K562 (cell line): ENCODE measurements at regions not wholly inside any gene's neighbourhood (a gene's known extent, or its start where the extent isn't known, plus 50 kb on each side); places are given as distances from the start of the nearest gene placed in this dataset.

ENCODE experiments used
- ATAC-seq: fragments of 200-7000 bp; cut with Tn5 transposase; 3 replicates; pipeline ENCODE4 v1.9.1; 2020; ENCODE audit warnings: moderate library complexity
- BruUV-seq: library from RNA; stranded (reverse); fragments of 400-500 nt; replicated peaks from 2 replicates; lab custom pipeline; 2021; lab: Mats Ljungman, UMichigan
- CTCF ChIA-PET: fragments of 300-600 bp; formaldehyde crosslinking; extraction: SDS; loops from one replicate; lab custom pipeline; 2021; ENCODE audit warnings: low intra/inter-chr PET ratio; lab: Yijun Ruan, JAX
- POLR2A ChIA-PET: fragments of 300-600, 350-650 bp; sonication (Branson Sonifier 250); formaldehyde crosslinking; extraction: SDS; loops from one replicate; lab custom pipeline; 2021; ENCODE audit warnings: antibody characterized with exemption, inconsistent platforms; lab: Yijun Ruan, JAX
- DNase-seq, 4 experiments: peaks; one replicate each; pipeline versions ENCODE4 v3.0.0 to v3.0.0-alpha.2; 2011 to 2018; ENCODE audit warnings: low spot score in 3 of 4, mixed read lengths in 3 of 4; ENCODE audit errors: extremely low read depth in 1 of 4
- FAIRE-seq: peaks from 2 replicates; lab custom pipeline; 2011; peaks lifted over from hg19 to GRCh38; lab: Jason Lieb, UNC
- H2AFZ ChIP-seq: 2 replicates; pipeline ENCODE4 v1.6.0; 2011; ENCODE audit warnings: low read depth, low read length, control low read depth, inconsistent platforms
- H3K27ac ChIP-seq: fragments of 200-600 bp; 3 replicates; pipeline ENCODE4 v1.8.0; 2011; ENCODE audit warnings: low read depth, mild to moderate bottlenecking, control low read depth, inconsistent platforms, low read length, moderate library complexity, mixed read lengths; ENCODE audit errors: extremely low read depth
- H3K27me3 ChIP-seq, 2 experiments: fragments of 300-600 bp in 1 of 2; 2 replicates in 1 of 2; 3 replicates in 1 of 2; pipeline versions ENCODE4 v1.6.0 to v1.8.0; 2011; ENCODE audit warnings: inconsistent platforms in 2 of 2, low read length in 2 of 2, mild to moderate bottlenecking in 1 of 2, mixed read lengths in 1 of 2, moderate library complexity in 1 of 2; ENCODE audit not compliant: control insufficient read depth in 2 of 2, insufficient read depth in 2 of 2
- H3K36me3 ChIP-seq: fragments of 300-600 bp; 3 replicates; pipeline ENCODE4 v1.8.0; 2011; ENCODE audit warnings: mild to moderate bottlenecking, low read length, inconsistent platforms; ENCODE audit not compliant: control insufficient read depth, insufficient read depth
- H3K4me1 ChIP-seq, 2 experiments: fragments of 200-600 bp in 1 of 2; replicated peaks in 1 of 2; 2 replicates in 1 of 2; 3 replicates in 1 of 2; pipeline versions ENCODE4 v1.5.1 to v1.8.0; 2011; ENCODE audit warnings: inconsistent platforms in 2 of 2, low read length in 2 of 2, mild to moderate bottlenecking in 1 of 2, mixed read lengths in 1 of 2, moderate library complexity in 1 of 2; ENCODE audit not compliant: control insufficient read depth in 2 of 2, insufficient read depth in 2 of 2
- H3K4me2 ChIP-seq: 2 replicates; pipeline ENCODE4 v1.6.1; 2011; ENCODE audit warnings: low read length, control low read depth, inconsistent platforms, mixed read lengths; ENCODE audit not compliant: insufficient read depth
- H3K4me3 ChIP-seq: fragments of 200-600 bp; sonication (generic), shearing (Covaris generic); 2 replicates; pipeline ENCODE4 v1.5.1; 2016; ENCODE audit warnings: control low read depth, inconsistent platforms
- H3K79me2 ChIP-seq: fragments of 200-600 bp; 3 replicates; pipeline ENCODE4 v1.8.0; 2011; ENCODE audit warnings: low read length, inconsistent platforms; ENCODE audit not compliant: control insufficient read depth, insufficient read depth
- H3K9ac ChIP-seq, 2 experiments: 2 replicates each; pipeline versions ENCODE4 v1.6.0 to v1.6.1; 2011; ENCODE audit warnings: low read depth in 2 of 2, low read length in 2 of 2, control low read depth in 1 of 2, inconsistent platforms in 1 of 2, mild to moderate bottlenecking in 1 of 2, mixed read lengths in 1 of 2; ENCODE audit not compliant: insufficient read depth in 1 of 2
- H3K9me1 ChIP-seq: one replicate; pipeline ENCODE4 v1.6.0; 2011; ENCODE audit warnings: inconsistent platforms, mild to moderate bottlenecking, low read length, moderate library complexity; ENCODE audit not compliant: control insufficient read depth, insufficient read depth
- H3K9me3 ChIP-seq: replicated peaks from 2 replicates; pipeline ENCODE4 v1.5.1; 2011; ENCODE audit warnings: low read depth, low read length, inconsistent platforms; ENCODE audit not compliant: control insufficient read depth, insufficient read depth
- H4K20me1 ChIP-seq: replicated peaks from 2 replicates; pipeline ENCODE4 v1.6.1; 2011; ENCODE audit warnings: low read length, inconsistent platforms, mixed read lengths; ENCODE audit not compliant: control insufficient read depth, insufficient read depth
- CREM ChIP-seq: IDR thresholded peaks from 2 replicates; pipeline ENCODE4 v1.6.1; 2014; ENCODE audit warnings: antibody characterized with exemption, low read depth
- DMBX1 ChIP-seq: fragments of 250-450 bp; sonication (Bioruptor Pico); IDR thresholded peaks from 2 replicates; pipeline ENCODE4 v1.8.0; 2022; ENCODE audit warnings: inconsistent platforms, mild to moderate bottlenecking, moderate library complexity, borderline replicate concordance
- DPF2 ChIP-seq: fragments of 450-650 bp; IDR thresholded peaks from 2 replicates; pipeline ENCODE4 v1.6.1; 2016
- ETV5 ChIP-seq: sonication (generic); formaldehyde crosslinking; IDR thresholded peaks from 2 replicates; pipeline ENCODE4 v1.4.0; 2020; ENCODE audit warnings: low read depth, mild to moderate bottlenecking, missing genetic modification reagents
- HBP1 ChIP-seq: fragments of 450-650 bp; formaldehyde crosslinking; IDR thresholded peaks from 2 replicates; pipeline ENCODE4 v1.4.0; 2022; ENCODE audit warnings: missing genetic modification characterization
- NUFIP1 ChIP-seq: fragments of 450-650 bp; IDR thresholded peaks from 2 replicates; pipeline ENCODE4 v1.6.1; 2018; ENCODE audit not compliant: partially characterized antibody
- OTX1 ChIP-seq: fragments of 450-650 bp; formaldehyde crosslinking; IDR thresholded peaks from 2 replicates; pipeline ENCODE4 v1.4.0; 2022; ENCODE audit warnings: mild to moderate bottlenecking
- POLR2A ChIP-seq: fragments of 450-650 bp; conservative IDR thresholded peaks from 2 replicates; pipeline ENCODE4 v1.6.1; 2016
- POLR3A ChIP-seq: IDR thresholded peaks from 2 replicates; pipeline ENCODE4 v1.6.1; 2011; ENCODE audit warnings: borderline replicate concordance, mild to moderate bottlenecking, moderate library complexity; ENCODE audit not compliant: insufficient read length, insufficient read depth; ENCODE audit errors: extremely low read depth
- ZNF212 ChIP-seq: fragments of 450-650 bp; formaldehyde crosslinking; IDR thresholded peaks from 2 replicates; pipeline ENCODE4 v1.4.0; 2020; ENCODE audit warnings: mild to moderate bottlenecking
- ZNF444 ChIP-seq: fragments of 250-450 bp; sonication (Bioruptor Pico); IDR thresholded peaks from 2 replicates; pipeline ENCODE4 v1.4.0; 2020; ENCODE audit warnings: mild to moderate bottlenecking, moderate library complexity
- WGBS: fragments of 100-300 bp; shearing (Covaris generic); methylation state at CpG from one replicate; pipeline ENCODE4 v1.1.6; 2016; ENCODE audit warnings: low coverage, mixed read lengths; ENCODE audit not compliant: insufficient coverage; ENCODE audit errors: missing lambda C conversion rate; 5-methylcytosine and 5-hydroxymethylcytosine counted together
- in situ Hi-C: fragments of 300-500 bp; cut with MboI; formaldehyde crosslinking; loops from 4 replicates; pipeline ENCODE4 v1.15.0; 2018; ENCODE audit warnings: inconsistent platforms, mixed read lengths
- intact Hi-C: fragments of 100-400 bp; cut with micrococcal nuclease; formaldehyde crosslinking; loops from 2 replicates; pipeline ENCODE4 v1.14.2; 2022

DNA sequence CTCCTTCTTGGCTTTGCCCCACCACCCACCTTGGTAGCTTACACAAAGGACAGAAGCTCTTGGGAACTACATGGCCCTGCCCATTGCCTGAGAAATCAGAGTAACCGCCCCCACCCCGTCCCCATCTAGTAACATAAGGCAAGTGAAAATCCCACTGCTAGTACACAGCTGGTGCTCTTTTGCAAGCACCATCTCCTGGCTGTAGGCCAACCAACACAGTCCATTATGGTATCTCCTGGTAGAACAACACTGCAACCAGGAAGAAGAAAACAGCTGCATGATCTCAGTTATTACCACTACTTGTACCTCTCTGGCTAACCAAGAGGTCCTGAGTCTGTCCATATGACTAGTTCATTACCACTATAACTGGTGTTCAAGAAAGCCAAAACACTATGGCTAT lies 841.1 kb upstream of the MANEA start:
- FAIRE-seq = no peak
- no TSS peak for BruUV-seq
- intact Hi-C loops = no loop called here
- ChIA-PET POLR2A (no interaction called here), CTCF (no interaction called here)
- H2AFZ ChIP-seq = no peak overlapping the region
- no peak for ATAC-seq
- no peaks in the 10 kb centered on the region for H4K20me1 ChIP-seq
- no peaks in the 10 kb centered on the region; the same call in 1 of the 2 replicates for H3K9me3 ChIP-seq
- H3K9ac ChIP-seq = no peak overlapping the region
- in situ Hi-C loops = no loop called here
- no peak overlapping the region for H3K4me3 ChIP-seq
- no peak overlapping the region for H3K27ac ChIP-seq
- H3K9me1 ChIP-seq = no peaks in the 10 kb centered on the region
- no peaks in the 10 kb centered on the region for H3K27me3 ChIP-seq
- H3K4me1 ChIP-seq = no peaks in the 10 kb centered on the region
- no peak for TF ChIP-seq ETV5 (CRISPR knock-in tag)
- no peak for TF ChIP-seq POLR2A
- no peak for TF ChIP-seq ZNF444 (CRISPR knock-in tag)
- no peak for TF ChIP-seq POLR3A
- no peak for TF ChIP-seq DPF2
- TF ChIP-seq NUFIP1 = no peak
- no peak for TF ChIP-seq OTX1 (CRISPR knock-in tag)
- TF ChIP-seq DMBX1 (CRISPR knock-in tag) = no peak
- TF ChIP-seq HBP1 (CRISPR knock-in tag) = no peak
- TF ChIP-seq CREM = no peak
- no peak for TF ChIP-seq ZNF212 (CRISPR knock-in tag)
- H3K4me2 ChIP-seq = no peak overlapping the region
- WGBS = 0% methylated on average over 2 of the region's 2 CpGs
- DNase-seq = no peak
- no peaks in the 10 kb centered on the region for H3K36me3 ChIP-seq
- no peaks in the 10 kb centered on the region for H3K79me2 ChIP-seq
